Suprapubic skin (tissue), 4 donors: ENCODE measurements at regions not wholly inside any gene's neighbourhood (a gene's known extent, or its start where the extent isn't known, plus 50 kb on each side); places are given as distances from the start of the nearest gene placed in this dataset.

ENCODE experiments used
- DNase-seq, 2 donors: peaks; one replicate each; pipeline ENCODE4 v3.0.0-alpha.2; 2019; ENCODE audit warnings: low spot score in 2 of 2
- H3K27ac ChIP-seq: fragments of 200-600 bp; sonication (generic); one replicate; pipeline ENCODE4 v1.5.1; 2019
- H3K27me3 ChIP-seq: fragments of 200-600 bp; sonication (generic); one replicate; pipeline ENCODE4 v1.5.1; 2019
- H3K36me3 ChIP-seq: fragments of 200-600 bp; sonication (generic); one replicate; pipeline ENCODE4 v1.5.1; 2019
- H3K4me1 ChIP-seq: fragments of 200-600 bp; sonication (generic); one replicate; pipeline ENCODE4 v1.5.1; 2019
- H3K4me3 ChIP-seq: fragments of 200-600 bp; sonication (generic); one replicate; pipeline ENCODE4 v1.5.1; 2019; ENCODE audit warnings: mild to moderate bottlenecking
- H3K9me3 ChIP-seq: fragments of 200-600 bp; sonication (generic); one replicate; pipeline ENCODE4 v1.5.1; 2019
- EP300 ChIP-seq: sonication (generic); formaldehyde crosslinking; IDR thresholded peaks from one replicate; pipeline ENCODE4 v1.6.1; 2017; ENCODE audit warnings: antibody characterized with exemption
- POLR2A ChIP-seq, 2 donors: fragments of 450-650 bp; IDR thresholded peaks; one replicate each; pipeline ENCODE4 v1.6.1; 2017; ENCODE audit warnings: antibody characterized with exemption in 2 of 2, mild to moderate bottlenecking in 2 of 2, moderate library complexity in 2 of 2
- POLR2AphosphoS5 ChIP-seq, 3 donors: sonication (generic); formaldehyde crosslinking; IDR thresholded peaks; one replicate each; pipeline ENCODE4 v1.6.1; 2017; ENCODE audit warnings: antibody characterized with exemption in 3 of 3
- WGBS: methylation state at CpG from one replicate; pipeline ENCODE4 v1.1.5; 2018; 5-methylcytosine and 5-hydroxymethylcytosine counted together
- TF ChIP-seq, protein P1 (sequence below), 2 donors: fragments of 200-600 bp in 1 of 2; fragments of 450-650 bp in 1 of 2; sonication (generic) in 1 of 2; IDR thresholded peaks; one replicate each; pipeline ENCODE4 v1.5.1; 2016 to 2019; ENCODE audit warnings: antibody characterized with exemption in 2 of 2, mild to moderate bottlenecking in 1 of 2, moderate library complexity in 1 of 2

DNA sequence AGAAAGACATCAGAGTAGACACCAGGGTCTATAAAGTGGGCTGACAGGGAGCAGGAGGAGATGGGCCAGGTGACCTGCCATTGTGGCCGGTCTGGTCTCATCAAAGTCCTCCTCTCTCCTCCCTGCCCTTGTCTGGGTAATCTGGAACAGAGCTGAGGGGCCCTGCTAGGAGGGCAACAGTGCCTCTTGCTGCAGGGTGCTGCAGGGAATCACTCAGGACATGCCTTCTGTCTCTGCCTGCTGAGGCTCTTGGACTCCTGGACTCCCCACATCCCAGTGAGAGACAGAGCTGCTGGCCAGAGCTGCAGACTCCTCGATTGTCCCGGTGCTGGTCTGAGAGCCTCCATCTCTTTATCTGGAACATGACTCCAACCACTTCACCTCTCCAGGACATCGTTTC, 366.1 kb upstream of the DUSP10 start:
- Histone ChIP-seq H3K36me3 (no peaks in the 10 kb centered on the region), H3K4me1 (no peaks in the 10 kb centered on the region), H3K9me3 (no peaks in the 10 kb centered on the region), H3K27ac (no peak overlapping the region), H3K4me3 (no peak overlapping the region), H3K27me3 (no peaks in the 10 kb centered on the region)
- WGBS = 94% methylated on average over 4 of the region's 4 CpGs
- no peak for DNase-seq
- TF ChIP-seq, protein P1, sequence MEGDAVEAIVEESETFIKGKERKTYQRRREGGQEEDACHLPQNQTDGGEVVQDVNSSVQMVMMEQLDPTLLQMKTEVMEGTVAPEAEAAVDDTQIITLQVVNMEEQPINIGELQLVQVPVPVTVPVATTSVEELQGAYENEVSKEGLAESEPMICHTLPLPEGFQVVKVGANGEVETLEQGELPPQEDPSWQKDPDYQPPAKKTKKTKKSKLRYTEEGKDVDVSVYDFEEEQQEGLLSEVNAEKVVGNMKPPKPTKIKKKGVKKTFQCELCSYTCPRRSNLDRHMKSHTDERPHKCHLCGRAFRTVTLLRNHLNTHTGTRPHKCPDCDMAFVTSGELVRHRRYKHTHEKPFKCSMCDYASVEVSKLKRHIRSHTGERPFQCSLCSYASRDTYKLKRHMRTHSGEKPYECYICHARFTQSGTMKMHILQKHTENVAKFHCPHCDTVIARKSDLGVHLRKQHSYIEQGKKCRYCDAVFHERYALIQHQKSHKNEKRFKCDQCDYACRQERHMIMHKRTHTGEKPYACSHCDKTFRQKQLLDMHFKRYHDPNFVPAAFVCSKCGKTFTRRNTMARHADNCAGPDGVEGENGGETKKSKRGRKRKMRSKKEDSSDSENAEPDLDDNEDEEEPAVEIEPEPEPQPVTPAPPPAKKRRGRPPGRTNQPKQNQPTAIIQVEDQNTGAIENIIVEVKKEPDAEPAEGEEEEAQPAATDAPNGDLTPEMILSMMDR (IDR thresholded peaks at IDR 0.05) = no peak
- no peak for TF ChIP-seq EP300

DNA sequence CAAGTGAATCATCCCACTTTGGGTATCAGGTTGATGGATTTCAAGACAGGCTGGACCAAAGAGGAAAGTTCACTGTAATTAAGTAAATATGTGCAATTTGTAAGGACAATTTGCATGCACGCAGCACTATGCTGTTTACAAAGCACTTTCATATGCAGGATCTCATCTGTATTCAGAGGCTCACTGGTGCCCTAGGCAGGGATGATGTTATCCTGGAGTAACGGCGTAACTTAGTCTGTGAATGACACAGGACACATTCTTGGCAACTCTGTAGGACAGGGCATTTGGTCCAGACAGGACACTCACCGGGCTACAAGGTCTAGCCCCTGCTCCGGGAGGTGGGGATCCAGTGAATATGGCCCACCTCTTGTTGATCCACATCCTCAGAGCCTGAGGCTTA, 365.4 kb upstream of the DUSP10 start:
- Histone ChIP-seq H3K4me3 (no peak overlapping the region), H3K4me1 (no peaks in the 10 kb centered on the region), H3K27me3 (no peaks in the 10 kb centered on the region), H3K27ac (no peak overlapping the region), H3K9me3 (no peaks in the 10 kb centered on the region), H3K36me3 (no peaks in the 10 kb centered on the region)
- TF ChIP-seq POLR2AphosphoS5 (IDR thresholded peaks at IDR 0.05) (no peak), POLR2A (IDR thresholded peaks at IDR 0.05) (no peak), EP300 (no peak)
- TF ChIP-seq, protein P1 (IDR thresholded peaks at IDR 0.05) = no peak
- WGBS = 19% methylated on average over 3 of the region's 5 CpGs
- DNase-seq = no peak

DNA sequence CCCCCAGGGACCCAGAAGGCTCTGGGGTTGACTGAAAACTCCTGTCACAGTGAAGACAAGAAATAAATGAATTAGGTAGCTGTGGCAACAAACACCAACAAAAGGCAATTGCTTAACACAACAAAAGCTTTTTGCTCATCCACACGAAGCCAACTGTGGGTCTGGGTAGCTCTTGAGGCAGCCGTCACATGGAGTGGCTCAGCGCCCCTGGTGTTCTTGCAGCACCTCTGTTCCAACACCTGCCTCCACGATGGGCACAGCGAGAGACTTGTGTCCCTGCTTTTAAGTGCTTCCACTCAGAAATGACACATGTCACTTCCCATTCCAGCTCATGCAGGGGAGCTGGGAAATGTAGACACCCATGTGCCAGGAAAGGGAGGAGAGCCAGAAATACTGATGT, 364.5 kb upstream of the DUSP10 start:
- TF ChIP-seq, protein P1 (IDR thresholded peaks at IDR 0.05) = no peak
- TF ChIP-seq EP300 = no peak

DNA sequence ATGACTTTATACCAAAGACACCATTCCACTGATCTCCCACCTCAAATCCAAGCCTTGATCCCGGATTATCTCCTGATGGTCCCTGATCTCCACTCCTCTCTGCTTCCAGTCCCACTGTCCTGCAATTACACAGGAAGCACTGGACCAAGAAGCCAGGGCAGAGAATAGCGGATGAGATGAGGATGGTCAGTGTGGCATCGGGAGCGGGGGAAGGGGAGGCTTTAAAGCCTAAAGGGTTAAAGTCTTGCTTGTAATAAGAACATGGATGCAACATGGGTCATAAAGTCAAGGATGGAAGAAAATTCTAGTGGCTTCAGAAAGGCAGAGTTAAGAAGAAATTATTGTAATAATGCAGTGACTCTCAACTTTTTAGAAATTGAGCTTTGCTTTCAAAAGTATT, 364.0 kb upstream of the DUSP10 start:
- TF ChIP-seq POLR2AphosphoS5 (IDR thresholded peaks at IDR 0.05) (no peak), POLR2A (IDR thresholded peaks at IDR 0.05) (no peak), EP300 (no peak)
- TF ChIP-seq, protein P1 (IDR thresholded peaks at IDR 0.05) = no peak
- over 99% methylated on average over 4 of the region's 4 CpGs for WGBS
- Histone ChIP-seq H3K36me3 (no peaks in the 10 kb centered on the region), H3K27ac (no peak overlapping the region), H3K4me1 (no peaks in the 10 kb centered on the region), H3K9me3 (no peaks in the 10 kb centered on the region), H3K4me3 (no peak overlapping the region), H3K27me3 (no peaks in the 10 kb centered on the region)
- DNase-seq = no peak

More for the DNA sequence above, 364.5 kb upstream of the DUSP10 start:
- Histone ChIP-seq H3K9me3 (no peaks in the 10 kb centered on the region), H3K4me1 (no peaks in the 10 kb centered on the region), H3K4me3 (no peak overlapping the region), H3K36me3 (no peaks in the 10 kb centered on the region), H3K27ac (no peak overlapping the region), H3K27me3 (no peaks in the 10 kb centered on the region)
- DNase-seq = no peak
- WGBS = 74% methylated on average over 5 of the region's 5 CpGs

DNA sequence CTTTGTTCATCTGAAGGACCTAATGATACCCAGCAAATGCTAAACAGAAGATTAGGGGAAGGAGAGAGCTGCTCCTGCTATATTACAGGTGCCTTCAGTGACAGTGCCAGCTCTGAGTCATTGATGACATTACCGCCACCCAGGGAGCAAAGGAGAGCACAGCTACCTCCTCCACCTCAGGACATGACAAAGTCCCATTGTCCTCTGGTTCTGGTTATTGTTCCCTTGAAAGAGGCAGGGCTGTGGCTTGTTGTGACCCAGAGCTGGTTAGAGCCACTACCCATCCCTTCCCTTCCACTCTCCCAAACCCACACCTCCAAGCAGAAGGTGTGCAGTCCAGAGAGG, 363.5 kb upstream of the DUSP10 start:
- DNase-seq = no peak
- H3K36me3 ChIP-seq = no peaks in the 10 kb centered on the region
- H3K4me1 ChIP-seq = no peaks in the 10 kb centered on the region
- TF ChIP-seq POLR2AphosphoS5 (IDR thresholded peaks at IDR 0.05) (no peak), POLR2A (IDR thresholded peaks at IDR 0.05) (no peak), EP300 (no peak)
- TF ChIP-seq, protein P1 (IDR thresholded peaks at IDR 0.05) = no peak
- H3K9me3 ChIP-seq = no peaks in the 10 kb centered on the region
- no peak overlapping the region for H3K4me3 ChIP-seq
- 77% methylated on average over 1 of the region's 1 CpG for WGBS
- no peak overlapping the region for H3K27ac ChIP-seq
- no peaks in the 10 kb centered on the region for H3K27me3 ChIP-seq
